ENCODE measurements at regions not wholly inside any gene's neighbourhood (a gene's known extent, or its start where the extent isn't known, plus 50 kb on each side); places are given as distances from the start of the nearest gene placed in this dataset.

- Mint-ChIP-seq H3K9me3 (peaks cover 9 to 10% of the 10 kb centered on the region in 2 donors), H3K4me3 (no peak overlapping the region), H3K27me3 (no peaks in the 10 kb centered on the region), H3K27ac (no peak overlapping the region), H3K4me1 (ENCODE audit: low read depth in 2 of 2) (no peaks in the 10 kb centered on the region), H3K36me3 (ENCODE audit: insufficient read depth) (no peaks in the 10 kb centered on the region)
- DNase-seq: no peak
- ATAC-seq (replicated peaks): no peak
These were observed 176.9 kb upstream of the ADAMTS16 start for GRCh38 chr5:4963265-4963664.

DNA sequence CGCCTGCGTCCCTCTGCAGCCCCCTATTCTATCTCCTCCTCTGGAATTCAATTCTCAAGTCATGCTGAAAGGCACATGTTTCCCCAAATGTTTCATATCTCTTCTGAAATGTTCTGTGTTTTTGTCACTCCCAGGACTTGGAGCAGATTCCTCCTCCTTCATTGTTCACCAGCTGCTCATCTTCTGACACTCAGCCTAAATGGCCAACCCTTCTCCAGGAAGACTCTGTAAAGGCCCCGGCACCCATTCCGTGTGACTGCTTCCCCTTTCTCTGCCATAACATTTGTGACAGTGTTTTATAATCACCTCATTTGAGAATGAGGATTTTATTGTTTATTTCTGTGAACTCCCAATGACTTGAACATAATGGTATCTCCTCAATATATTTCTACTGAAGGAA, 170.8 kb upstream of the ADAMTS16 start:
- ATAC-seq (replicated peaks): no peak
- Mint-ChIP-seq H3K27ac (no peak overlapping the region), H3K9me3 (peaks cover 7 to 10% of the 10 kb centered on the region in 2 donors), H3K4me1 (ENCODE audit: low read depth in 2 of 2) (no peaks in the 10 kb centered on the region), H3K4me3 (no peak overlapping the region), H3K36me3 (ENCODE audit: insufficient read depth) (no peaks in the 10 kb centered on the region), H3K27me3 (no peaks in the 10 kb centered on the region)
- no peak for DNase-seq

- Mint-ChIP-seq H3K27ac (no peak overlapping the region), H3K27me3 (no peaks in the 10 kb centered on the region), H3K9me3 (peaks cover 10 to 11% of the 10 kb centered on the region in 2 donors), H3K36me3 (ENCODE audit: insufficient read depth) (no peaks in the 10 kb centered on the region), H3K4me3 (no peak overlapping the region), H3K4me1 (ENCODE audit: low read depth in 2 of 2) (no peaks in the 10 kb centered on the region)
- DNase-seq (no peak), ATAC-seq (replicated peaks) (no peak)
These were observed 170.0 kb upstream of the ADAMTS16 start for GRCh38 chr5:4970171-4970570.

DNA sequence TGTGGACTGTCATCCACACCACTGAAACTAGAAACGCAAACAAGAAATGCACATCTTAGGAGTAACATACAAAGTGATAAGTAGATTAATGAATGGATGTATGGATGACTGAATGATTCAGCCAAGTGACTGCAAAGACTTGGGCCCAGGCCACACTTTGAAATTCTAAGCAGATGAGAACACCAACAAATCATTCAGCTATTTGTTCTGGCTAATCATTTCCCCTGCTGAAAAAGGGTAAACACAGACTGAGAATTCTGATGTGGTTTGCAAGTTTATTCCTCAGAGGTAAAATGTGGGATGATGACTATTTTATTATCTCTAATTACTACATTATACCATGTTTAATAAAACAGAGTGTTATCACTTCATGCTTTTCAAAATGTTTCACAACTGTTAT, 163.2 kb upstream of the ADAMTS16 start:
- DNase-seq (no peak), ATAC-seq (replicated peaks) (no peak)
- peaks cover 0 to 5% of the 10 kb centered on the region in 2 donors for H3K9me3 Mint-ChIP-seq
- no peaks in the 10 kb centered on the region for H3K4me1 Mint-ChIP-seq (ENCODE audit: low read depth in 2 of 2)
- H3K4me3 Mint-ChIP-seq: no peak overlapping the region
- H3K27ac Mint-ChIP-seq: no peak overlapping the region
- H3K27me3 Mint-ChIP-seq: no peaks in the 10 kb centered on the region
- H3K36me3 Mint-ChIP-seq (ENCODE audit: insufficient read depth): no peaks in the 10 kb centered on the region

- no peak for ATAC-seq (replicated peaks)
- Mint-ChIP-seq H3K4me1 (ENCODE audit: low read depth in 2 of 2) (no peaks in the 10 kb centered on the region), H3K36me3 (ENCODE audit: insufficient read depth) (no peaks in the 10 kb centered on the region), H3K4me3 (no peak overlapping the region), H3K27ac (no peak overlapping the region), H3K27me3 (no peaks in the 10 kb centered on the region), H3K9me3 (peaks cover 0 to 5% of the 10 kb centered on the region in 2 donors)
- no peak for DNase-seq
These were observed 162.6 kb upstream of the ADAMTS16 start for GRCh38 chr5:4977416-4978110.

DNA sequence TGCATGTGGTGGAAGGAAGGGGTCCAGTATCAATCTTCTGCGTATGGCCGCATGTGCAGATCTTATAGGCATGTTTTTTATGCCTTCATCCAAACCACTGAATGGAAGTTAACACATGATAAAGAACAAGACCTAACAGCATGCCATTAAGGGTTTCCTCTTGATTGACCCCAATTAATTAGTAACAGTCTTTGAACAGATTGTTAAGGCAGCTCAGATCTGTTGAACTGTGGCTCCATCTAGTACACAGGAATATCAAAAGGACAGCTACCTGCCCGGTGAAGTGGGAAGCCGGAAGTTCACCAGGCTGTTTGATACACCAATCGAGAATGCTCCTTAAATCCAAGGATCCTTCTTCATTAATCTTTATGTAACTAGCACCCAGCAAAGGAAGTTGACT, 159.9 kb upstream of the ADAMTS16 start:
- ATAC-seq (replicated peaks): no peak
- Mint-ChIP-seq H3K4me3 (no peak overlapping the region), H3K36me3 (ENCODE audit: insufficient read depth) (no peaks in the 10 kb centered on the region), H3K4me1 (ENCODE audit: low read depth in 2 of 2) (no peaks in the 10 kb centered on the region), H3K9me3 (peaks cover 0 to 1% of the 10 kb centered on the region in 2 donors), H3K27me3 (no peaks in the 10 kb centered on the region), H3K27ac (no peak overlapping the region)
- no peak for DNase-seq

GRCh38 chr5:4981608-4982007, 158.5 kb upstream of the ADAMTS16 start:
- no peaks in the 10 kb centered on the region for H3K36me3 Mint-ChIP-seq (ENCODE audit: insufficient read depth)
- no peak overlapping the region for H3K4me3 Mint-ChIP-seq
- H3K27me3 Mint-ChIP-seq: no peaks in the 10 kb centered on the region

GRCh38 chr5:4983701-4984100, 156.4 kb upstream of the ADAMTS16 start:
- no peak overlapping the region for H3K27ac Mint-ChIP-seq
- no peak for ATAC-seq (replicated peaks)

More at GRCh38 chr5:4981608-4982007, 158.5 kb upstream of the ADAMTS16 start:
- DNase-seq: no peak
- H3K4me1 Mint-ChIP-seq (ENCODE audit: low read depth in 2 of 2): no peaks in the 10 kb centered on the region
- H3K9me3 Mint-ChIP-seq: peaks cover 0 to under 1% of the 10 kb centered on the region in 2 donors
- no peak for ATAC-seq (replicated peaks)
- no peak overlapping the region for H3K27ac Mint-ChIP-seq

GRCh38 chr5:4984461-4984860, 155.7 kb upstream of the ADAMTS16 start:
- H3K4me3 Mint-ChIP-seq: no peak overlapping the region
- H3K27me3 Mint-ChIP-seq: no peaks in the 10 kb centered on the region
- H3K36me3 Mint-ChIP-seq (ENCODE audit: insufficient read depth): no peaks in the 10 kb centered on the region
- no peak for DNase-seq
- peaks cover 3 to 11% of the 10 kb centered on the region in 2 donors for H3K9me3 Mint-ChIP-seq
- ATAC-seq (replicated peaks): no peak
- H3K27ac Mint-ChIP-seq: no peak overlapping the region
- H3K4me1 Mint-ChIP-seq (ENCODE audit: low read depth in 2 of 2): no peaks in the 10 kb centered on the region

More at GRCh38 chr5:4983701-4984100, 156.4 kb upstream of the ADAMTS16 start:
- no peak for DNase-seq
- no peaks in the 10 kb centered on the region for H3K4me1 Mint-ChIP-seq (ENCODE audit: low read depth in 2 of 2)
- no peak overlapping the region for H3K4me3 Mint-ChIP-seq
- H3K9me3 Mint-ChIP-seq: peaks cover 3 to 11% of the 10 kb centered on the region in 2 donors
- H3K36me3 Mint-ChIP-seq (ENCODE audit: insufficient read depth): no peaks in the 10 kb centered on the region
- H3K27me3 Mint-ChIP-seq: no peaks in the 10 kb centered on the region

GRCh38 chr5:4987431-4987830, 152.7 kb upstream of the ADAMTS16 start:
- Mint-ChIP-seq H3K36me3 (ENCODE audit: insufficient read depth) (no peaks in the 10 kb centered on the region), H3K9me3 (peaks cover 5 to 11% of the 10 kb centered on the region in 2 donors), H3K4me1 (ENCODE audit: low read depth in 2 of 2) (no peaks in the 10 kb centered on the region), H3K27me3 (no peaks in the 10 kb centered on the region), H3K4me3 (no peak overlapping the region), H3K27ac (no peak overlapping the region)
- ATAC-seq (replicated peaks) (no peak), DNase-seq (no peak)

GRCh38 chr5:4989118-4989517, 151.0 kb upstream of the ADAMTS16 start:
- Mint-ChIP-seq H3K27me3 (no peaks in the 10 kb centered on the region), H3K27ac (no peak overlapping the region), H3K4me3 (no peak overlapping the region), H3K4me1 (ENCODE audit: low read depth in 2 of 2) (no peaks in the 10 kb centered on the region), H3K36me3 (ENCODE audit: insufficient read depth) (no peaks in the 10 kb centered on the region), H3K9me3 (peaks cover 5 to 11% of the 10 kb centered on the region in 2 donors)
- DNase-seq (no peak), ATAC-seq (replicated peaks) (no peak)

- no peak overlapping the region for H3K27ac Mint-ChIP-seq
- DNase-seq (no peak), ATAC-seq (replicated peaks) (no peak)
- peaks cover 5 to 11% of the 10 kb centered on the region in 2 donors for H3K9me3 Mint-ChIP-seq
- H3K4me1 Mint-ChIP-seq (ENCODE audit: low read depth in 2 of 2): no peaks in the 10 kb centered on the region
- no peaks in the 10 kb centered on the region for H3K36me3 Mint-ChIP-seq (ENCODE audit: insufficient read depth)
- no peak overlapping the region for H3K4me3 Mint-ChIP-seq
- no peaks in the 10 kb centered on the region for H3K27me3 Mint-ChIP-seq
These were observed 150.1 kb upstream of the ADAMTS16 start for GRCh38 chr5:4990017-4990416.

- H3K4me1 Mint-ChIP-seq (ENCODE audit: low read depth in 2 of 2): no peaks in the 10 kb centered on the region
- no peak for DNase-seq
- no peak overlapping the region for H3K4me3 Mint-ChIP-seq
- H3K27me3 Mint-ChIP-seq: no peaks in the 10 kb centered on the region
- H3K9me3 Mint-ChIP-seq: peaks cover 5 to 11% of the 10 kb centered on the region in 2 donors
- no peaks in the 10 kb centered on the region for H3K36me3 Mint-ChIP-seq (ENCODE audit: insufficient read depth)
- ATAC-seq (replicated peaks): no peak
- no peak overlapping the region for H3K27ac Mint-ChIP-seq
These were observed 149.7 kb upstream of the ADAMTS16 start for GRCh38 chr5:4990462-4990861.

- no peaks in the 10 kb centered on the region for H3K27me3 Mint-ChIP-seq
- no peak overlapping the region for H3K27ac Mint-ChIP-seq
- peaks cover 3 to 7% of the 10 kb centered on the region in 2 donors for H3K9me3 Mint-ChIP-seq
- no peaks in the 10 kb centered on the region for H3K36me3 Mint-ChIP-seq (ENCODE audit: insufficient read depth)
- no peak overlapping the region for H3K4me3 Mint-ChIP-seq
- DNase-seq (no peak), ATAC-seq (replicated peaks) (no peak)
- no peaks in the 10 kb centered on the region for H3K4me1 Mint-ChIP-seq (ENCODE audit: low read depth in 2 of 2)
These were observed 148.2 kb upstream of the ADAMTS16 start for GRCh38 chr5:4991925-4992324.

Measured in effector memory CD8-positive, alpha-beta T cell (primary cell).